LoVo (cell line): ENCODE measurements at regions not wholly inside any gene's neighbourhood (a gene's known extent, or its start where the extent isn't known, plus 50 kb on each side); places are given as distances from the start of the nearest gene placed in this dataset.
"Not testable (repeated sequence)": the region's sequence is repeated elsewhere in the genome, so short reads cannot be mapped to it uniquely, and the experiment has no call there.

ENCODE experiments used
- DNase-seq: peaks from one replicate; pipeline ENCODE4 v3.0.0-alpha.2; 2016; ENCODE audit warnings: low spot score

DNA sequence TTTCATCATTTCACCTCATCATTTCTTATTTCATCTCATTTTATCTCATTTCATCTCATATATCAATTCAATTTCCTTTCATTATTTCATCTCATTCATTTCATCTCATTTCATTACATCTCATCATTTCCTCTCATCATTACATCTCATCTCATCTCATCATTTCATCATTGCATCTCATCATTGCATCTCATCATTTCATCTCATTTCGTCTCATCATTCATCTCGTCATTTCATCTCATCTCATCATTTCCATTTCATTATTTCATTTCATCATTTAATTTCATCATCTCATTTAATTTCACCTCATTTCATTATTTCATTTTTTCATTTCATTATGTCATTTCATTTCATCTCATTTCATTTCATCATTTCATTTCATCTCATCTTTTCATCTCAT, 168.5 kb upstream of the FAM72C start:
- DNase-seq: not testable (repeated sequence)

DNA sequence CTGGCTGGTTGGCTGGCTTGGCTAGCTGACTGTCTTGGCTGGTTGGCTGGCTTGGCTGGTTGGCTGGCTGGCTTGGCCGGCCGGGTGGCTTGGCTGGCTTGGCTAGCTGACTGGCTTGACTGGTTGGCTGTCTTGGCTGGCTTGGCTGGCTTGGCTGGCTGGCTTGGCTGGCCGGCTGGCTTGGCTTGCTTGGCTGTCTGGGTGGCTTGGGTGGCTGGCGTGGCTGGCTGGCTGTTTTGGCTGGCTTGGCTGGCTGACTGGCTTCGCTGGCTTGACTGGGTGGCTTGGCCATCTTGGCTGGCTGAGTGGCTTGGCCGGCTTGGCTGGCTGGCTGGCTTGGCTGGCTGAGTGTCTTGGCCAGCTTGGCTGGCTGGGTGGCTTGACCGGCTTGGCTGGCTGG, 133.2 kb upstream of the FAM72C start:
- DNase-seq: not testable (repeated sequence)

DNA sequence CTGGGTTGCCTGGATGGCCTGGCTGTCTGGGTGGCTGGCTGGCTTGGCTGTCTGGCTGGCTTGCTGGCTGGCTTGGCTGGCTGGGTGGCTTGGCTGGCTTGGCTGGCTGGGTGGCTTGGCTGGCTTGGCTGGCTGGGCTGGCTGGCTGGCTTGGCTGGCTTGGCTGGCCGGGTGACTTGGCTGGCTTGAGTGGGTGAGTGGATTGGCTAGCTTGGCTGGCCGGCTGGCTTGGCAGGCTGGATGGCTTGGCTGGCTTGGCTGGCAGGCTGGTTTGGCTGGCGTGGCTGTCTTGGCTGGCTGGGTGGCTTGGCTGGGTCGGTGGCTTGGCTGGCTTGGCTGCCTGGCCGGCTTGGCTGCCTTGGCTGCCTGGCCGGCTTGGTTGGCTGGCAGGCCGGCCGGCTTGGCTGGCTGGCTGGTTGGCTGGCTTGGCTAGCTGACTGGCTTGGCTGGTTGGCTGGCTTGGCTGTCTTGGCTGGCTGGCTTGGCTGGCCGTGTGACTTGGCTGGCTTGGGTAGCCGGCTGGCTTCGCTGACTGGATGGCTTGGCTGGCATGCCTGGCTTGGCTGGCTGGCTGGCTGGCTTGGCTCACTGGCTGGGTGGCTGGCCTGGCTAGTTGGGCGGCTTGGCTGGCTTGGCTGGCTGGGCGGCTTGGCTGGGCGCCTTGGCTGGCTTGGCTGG, 132.4 kb upstream of the FAM72C start:
- DNase-seq: peak; percentile 0

DNA sequence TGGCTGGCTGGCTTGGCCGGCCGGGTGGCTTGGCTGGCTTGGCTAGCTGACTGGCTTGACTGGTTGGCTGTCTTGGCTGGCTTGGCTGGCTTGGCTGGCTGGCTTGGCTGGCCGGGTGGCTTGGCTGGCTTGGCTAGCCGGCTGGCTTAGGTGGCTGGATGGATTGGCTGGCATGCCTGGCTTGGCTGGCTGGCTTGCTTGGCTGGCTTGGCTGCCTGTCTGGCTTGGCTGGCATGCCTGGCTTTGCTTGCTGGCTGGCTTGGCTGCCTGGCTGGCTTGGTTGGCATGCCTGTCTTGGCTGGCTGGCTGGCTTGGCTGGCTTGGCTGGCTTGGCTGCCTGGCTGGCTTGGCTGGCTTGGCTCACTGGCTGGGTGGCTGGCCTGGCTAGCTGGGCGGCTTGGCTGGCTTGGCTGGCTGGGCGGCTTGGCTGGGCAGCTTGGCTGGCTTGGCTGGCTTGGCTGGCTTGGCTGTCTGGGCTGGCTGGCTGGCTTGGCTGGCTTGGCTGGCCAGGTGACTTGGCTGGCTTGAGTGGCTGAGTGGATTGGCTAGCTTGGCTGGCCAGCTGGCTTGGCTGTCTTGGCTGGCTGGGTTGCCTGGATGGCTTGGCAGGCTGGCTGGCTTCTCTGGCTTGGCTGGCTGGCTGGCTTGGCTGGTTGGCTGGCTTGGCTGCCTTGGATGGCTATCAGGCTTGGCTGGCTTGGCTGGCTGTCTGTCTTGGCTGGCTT, 131.5 kb upstream of the FAM72C start:
- DNase-seq: not testable (repeated sequence)

DNA sequence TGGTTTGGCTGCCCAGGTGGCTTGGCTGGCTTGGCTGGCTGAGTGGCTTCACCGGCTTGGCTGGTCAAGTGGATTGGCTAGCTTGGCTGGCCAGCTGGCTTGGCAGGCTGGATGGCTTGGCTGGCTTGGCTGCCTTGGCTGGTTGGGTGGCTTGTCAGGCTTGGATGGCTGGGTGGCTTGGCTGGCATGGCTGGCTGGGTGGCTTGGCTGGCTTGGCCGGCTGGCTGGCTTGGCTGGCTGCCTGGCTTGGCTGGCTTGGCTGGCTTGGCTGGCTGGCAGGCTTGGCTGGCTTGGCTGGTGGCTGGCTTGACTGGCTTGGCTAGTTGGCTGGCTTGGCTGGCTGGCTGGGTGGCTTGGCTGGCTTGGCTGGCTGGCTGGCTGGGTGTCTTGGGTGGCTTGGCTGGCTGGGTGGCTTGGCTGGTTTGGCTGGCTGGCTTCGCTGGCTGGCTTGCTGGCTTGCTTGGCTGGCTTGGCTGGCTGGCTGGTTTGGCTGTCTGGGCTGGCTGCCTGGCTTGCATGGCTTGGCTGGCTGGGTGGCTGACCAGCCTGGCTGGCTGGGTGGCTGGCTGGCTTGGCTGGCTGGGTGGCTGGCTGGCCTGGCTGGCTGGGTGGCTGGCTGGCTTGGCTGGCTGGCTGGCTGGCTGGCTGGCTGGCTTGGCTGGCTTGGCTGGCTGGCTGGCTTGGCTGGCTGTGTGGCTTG, 130.4 kb upstream of the FAM72C start:
- DNase-seq: not testable (repeated sequence)

DNA sequence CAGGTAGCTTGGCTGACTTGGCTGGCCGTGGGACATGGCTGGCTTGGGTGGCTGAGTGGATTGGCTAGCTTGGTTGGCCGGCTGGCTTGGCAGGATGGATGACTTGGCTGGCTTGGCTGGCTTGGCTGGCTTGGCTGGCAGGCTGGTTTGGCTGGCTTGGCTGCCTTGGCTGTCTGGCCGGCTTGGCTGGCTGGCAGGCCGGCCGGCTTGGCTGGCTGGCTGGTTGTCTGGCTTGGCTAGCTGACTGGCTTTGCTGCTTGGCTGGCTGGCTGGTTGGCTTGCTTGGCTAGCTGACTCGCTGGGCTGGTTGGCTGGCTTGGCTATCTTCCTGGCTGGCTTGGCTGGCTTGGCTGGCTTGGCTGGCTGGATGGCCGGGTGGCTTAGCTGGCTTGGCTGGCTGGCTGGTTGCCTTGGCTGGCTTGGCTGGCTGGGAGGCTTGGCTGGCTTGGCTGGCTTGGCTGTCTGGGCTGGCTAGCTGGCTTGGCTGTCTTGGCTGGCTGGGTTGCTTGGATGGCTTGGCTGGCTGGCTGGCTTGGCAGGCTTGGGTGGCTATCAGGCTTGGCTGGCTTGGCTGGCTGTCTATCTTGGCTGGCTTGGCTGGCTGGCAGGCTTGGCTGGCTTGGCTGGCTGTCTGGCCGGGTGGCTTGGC, 129.7 kb upstream of the FAM72C start:
- no peak for DNase-seq

DNA sequence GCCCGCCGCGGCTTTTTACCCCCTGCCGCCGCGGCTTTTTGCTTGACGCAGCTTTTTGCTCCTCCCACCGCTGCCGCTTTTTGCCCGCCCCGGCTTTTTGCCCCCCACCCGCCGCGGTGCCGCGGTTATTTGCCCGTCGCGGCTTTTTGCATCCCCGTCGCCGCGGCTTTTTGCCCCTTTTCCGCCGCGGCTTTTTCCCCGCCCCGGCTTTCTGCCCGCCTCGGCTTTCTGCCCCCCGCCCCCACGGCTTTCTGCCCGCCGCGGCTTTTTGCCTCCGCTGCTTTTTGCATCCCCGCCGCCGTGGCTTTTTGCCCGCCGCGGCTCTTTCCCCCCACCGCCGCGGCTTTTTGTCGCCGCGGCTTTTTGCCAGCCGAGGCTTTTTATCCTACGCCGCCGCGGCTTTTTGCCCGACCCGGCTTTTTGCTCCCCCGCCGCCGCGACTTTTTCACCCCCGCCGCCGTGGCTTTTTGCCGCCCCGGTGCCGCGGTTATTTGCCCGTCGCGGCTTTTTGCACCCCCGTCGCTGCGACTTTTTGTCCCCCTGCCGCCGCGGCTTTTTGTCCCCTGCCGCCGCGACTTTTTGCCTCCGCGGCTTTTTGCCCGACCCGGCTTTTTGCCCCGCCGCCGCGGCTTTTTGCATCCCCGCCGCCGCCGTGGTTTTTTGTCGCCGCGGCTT, 105.5 kb upstream of the FAM72C start:
- not testable (repeated sequence) for DNase-seq

DNA sequence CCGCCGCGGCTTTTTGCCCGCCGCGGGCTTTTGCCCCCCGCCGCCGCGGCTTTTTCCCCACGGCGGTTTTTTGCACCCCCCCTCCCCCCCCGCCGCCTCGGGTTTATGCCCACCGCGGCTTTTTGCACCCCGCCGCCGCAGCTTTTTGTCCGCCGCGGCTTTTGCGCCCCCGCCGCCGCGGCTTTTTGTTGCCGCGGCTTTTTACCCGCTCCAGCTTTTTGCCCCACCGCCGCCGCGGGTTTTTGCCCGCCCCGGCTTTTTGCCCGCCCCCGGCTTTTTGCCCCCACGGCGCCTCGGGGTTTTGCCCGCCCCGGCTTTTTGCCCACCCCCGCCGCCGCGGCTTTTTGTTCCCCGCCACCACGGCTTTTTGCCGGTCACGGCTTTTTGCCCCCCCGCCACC, 104.9 kb upstream of the FAM72C start:
- not testable (repeated sequence) for DNase-seq

DNA sequence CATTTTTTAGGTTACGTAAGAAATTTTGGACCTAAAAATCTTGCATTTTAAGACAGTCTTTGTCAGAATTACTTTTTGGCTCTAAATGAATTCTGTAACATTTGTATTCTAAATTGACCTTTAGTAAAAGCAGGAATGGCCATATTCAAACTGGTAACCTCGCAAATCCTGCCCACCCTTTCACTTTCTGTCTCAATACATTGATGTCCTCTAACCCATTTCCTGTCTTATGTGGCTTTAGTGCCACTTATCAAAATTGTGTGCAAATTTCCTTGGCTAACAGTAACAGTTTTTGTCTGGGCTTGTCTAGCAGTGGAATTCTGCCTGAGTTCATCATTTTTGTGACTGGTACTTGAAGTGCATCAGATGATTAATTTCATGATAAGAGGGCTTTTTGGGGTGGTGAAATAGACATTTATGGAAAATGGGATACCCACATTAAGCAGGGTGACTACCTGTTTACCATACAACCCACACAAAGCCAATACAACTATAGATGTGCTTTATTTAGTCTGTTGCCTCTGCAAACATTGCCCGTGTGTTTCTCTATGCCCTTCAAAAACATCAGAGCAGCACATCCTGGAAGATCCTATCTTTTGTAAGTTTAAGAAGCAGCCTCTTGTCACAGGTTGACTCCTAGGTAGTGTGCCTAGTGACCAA, 98.7 kb upstream of the FAM72C start:
- DNase-seq: not testable (repeated sequence)

DNA sequence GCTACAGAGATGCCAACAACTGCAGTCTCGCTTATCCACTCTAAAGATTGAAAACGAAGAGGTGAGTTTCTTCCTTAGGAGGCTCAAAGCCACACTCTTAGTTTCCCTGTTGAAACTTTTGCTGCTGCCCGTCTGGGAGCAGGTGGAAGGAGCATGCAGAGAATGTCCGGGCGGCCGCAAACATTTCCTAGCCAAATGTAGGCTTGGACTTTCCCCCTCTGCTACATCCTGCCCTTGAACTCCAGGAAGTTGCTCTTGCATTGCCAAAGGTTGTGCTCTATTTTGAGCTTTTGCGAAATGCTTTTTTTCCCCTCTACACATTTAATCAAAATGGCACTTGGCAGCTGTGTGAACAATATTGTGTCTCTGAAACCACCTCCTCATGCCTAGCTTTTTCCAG, 95.3 kb upstream of the FAM72C start:
- not testable (repeated sequence) for DNase-seq

DNA sequence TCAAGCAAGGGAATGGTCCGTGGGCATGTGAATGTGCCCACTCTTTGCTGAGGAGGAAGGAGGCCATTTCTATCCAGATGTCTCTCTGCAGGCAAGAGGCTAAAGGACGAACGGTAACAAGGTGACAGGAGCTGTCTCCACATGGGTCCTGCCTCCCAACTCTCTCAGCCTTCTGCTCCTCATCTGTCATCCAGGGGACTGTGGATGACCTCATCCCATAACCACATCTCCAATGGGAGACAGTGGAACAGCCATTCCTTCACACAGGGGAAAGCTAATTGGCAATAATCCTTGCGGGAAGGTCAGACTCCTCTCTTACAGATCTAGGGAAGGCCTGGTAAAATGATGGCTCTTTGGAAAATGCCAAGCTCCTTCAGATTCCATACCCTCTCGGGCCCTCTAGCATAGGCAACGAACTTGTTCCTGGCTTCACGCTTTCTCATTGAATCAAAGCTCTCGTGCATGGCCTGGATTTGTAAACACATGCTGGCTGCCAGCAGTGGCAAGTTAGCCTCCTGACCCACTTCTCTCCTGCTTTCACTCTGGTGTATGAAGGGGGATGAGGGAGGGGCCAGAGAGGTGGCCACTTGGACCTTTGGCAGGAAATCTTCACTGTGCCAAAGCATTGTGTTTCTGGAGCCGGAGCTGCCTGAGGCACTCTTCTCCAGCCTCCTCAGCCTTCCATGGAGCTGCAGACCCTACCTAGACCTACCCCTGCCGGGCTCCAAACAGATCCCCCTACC, 94.5 kb upstream of the FAM72C start:
- not testable (repeated sequence) for DNase-seq

DNA sequence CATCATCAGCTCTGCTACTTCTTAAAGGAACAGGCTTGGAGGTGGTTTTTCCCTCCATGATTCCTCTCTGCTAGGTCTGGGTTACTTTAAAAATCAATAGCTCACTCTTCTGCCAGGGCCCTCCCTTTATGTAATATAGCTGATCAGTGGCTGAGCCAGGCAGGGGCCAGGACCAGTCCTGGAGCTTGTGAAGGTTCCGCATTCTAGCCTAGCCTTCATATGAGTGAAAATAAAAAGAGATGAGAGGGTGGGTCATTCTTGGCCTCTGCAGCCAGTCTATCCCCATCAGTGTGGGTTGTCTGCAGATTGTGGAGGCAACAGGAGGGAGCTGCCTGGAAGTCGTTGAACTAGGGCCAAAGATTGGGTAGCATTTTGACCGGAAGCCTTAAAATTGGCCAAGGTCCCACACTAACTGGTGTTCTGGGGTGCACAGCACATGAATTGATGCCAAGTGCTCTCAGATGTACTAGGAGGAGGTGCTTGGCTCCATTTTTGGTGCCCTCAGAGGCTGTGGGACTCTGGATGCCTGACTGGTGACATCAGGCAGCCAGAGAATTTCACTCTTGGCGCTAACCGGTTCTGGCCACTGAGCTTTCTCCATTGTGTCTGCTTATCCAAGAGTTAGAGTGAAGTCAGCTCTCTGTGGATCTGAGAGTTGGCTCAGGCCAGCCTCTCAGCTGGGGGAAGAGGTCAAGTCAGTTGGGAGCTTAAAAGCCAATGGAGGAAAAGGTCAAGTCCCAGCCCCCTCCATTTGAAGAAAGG, 93.7 kb upstream of the FAM72C start:
- DNase-seq: not testable (repeated sequence)

DNA sequence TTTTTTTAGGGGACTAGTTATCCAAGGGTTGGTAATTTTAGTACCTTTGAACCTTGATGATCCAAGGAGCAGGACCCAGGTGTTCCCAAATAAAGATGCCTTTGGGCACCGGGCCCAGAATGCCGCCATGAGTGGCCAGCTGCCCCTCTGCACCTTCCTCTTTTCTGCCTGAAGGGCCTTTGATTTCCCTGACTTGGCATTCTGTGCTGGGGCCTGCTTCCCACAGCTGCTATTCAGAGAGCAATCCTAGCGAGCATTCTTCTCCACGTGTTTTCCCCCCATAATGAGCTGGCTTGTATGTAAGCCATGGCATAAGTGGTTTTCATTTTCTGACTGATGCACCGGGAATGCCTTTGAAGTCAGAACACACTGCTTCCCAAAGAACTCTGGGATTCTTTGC, 77.6 kb upstream of the FAM72C start:
- DNase-seq: not testable (repeated sequence)

DNA sequence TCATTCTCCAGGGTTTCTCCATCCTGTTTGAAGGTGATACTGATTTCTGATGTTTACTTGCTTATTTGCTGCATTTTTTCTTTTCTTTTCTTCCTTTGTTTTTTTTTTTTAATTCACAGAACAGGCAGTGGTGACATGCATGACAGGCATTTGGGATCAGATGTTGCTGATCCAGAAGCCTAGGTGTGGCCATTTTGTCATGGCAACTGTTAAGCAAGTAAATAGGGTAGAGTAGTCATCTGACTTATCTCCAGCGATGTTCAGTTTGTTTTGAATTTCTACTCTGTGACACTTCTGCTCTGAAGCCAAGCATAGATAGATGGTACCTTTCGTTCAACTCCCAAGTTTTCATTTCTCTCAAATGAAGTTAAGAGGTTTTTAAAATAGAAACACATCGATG, 74.9 kb upstream of the FAM72C start:
- not testable (repeated sequence) for DNase-seq

DNA sequence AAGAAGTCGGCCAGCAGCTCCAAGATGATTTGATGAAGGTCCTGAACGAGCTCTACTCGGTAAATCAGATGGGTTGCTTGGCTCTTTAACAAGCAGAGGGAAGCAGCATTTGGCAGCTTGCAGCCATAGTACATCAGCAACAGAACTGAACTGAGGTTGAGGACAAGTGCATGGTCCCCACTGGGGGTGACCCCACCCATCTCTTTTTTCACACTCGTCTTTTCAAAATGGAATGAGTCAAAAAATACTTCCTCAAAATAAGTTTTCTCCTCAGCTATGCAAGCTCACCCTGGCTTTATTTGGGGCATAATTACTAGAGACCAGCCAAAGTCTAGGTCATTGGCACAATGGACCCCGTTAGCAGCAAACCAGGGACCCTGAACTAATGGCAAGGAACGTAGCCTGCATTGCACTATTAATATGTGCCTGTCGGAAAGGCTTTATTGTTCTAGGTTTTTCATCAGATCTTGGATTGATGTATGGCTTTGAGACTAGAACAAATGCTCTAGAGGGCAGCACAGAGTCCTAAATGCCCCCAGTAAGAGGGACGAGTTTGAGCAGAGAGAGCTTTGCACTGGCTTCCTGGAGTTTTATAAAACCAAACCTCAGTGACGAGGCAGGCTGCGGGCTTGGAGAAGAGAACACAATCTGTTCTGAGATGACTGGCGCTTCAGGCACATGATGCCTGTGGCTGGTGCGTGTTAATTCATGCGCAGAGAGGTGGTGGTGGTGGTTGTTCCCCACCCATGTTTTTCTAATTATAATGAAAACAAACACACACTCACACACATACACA, 74.2 kb upstream of the FAM72C start:
- not testable (repeated sequence) for DNase-seq

DNA sequence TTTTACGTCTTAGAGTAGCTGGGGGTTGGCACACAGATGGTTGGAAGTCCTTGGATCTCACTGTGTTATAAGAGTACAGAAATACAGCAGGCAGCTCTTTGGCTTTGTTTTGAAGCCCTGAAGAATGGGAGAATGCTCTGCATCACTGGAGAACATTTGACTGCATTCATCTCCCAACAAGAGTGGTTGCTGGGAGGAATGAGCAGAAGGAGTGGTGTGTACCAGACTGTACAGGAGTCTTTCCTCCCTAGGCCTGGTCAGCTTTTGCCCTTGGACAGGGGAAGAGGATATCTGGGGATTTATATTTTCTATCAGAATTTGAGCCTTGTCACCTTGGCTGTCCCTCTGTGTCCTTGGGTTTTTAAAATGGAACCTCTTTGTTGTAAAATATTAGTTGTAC, 70.5 kb upstream of the FAM72C start:
- not testable (repeated sequence) for DNase-seq

DNA sequence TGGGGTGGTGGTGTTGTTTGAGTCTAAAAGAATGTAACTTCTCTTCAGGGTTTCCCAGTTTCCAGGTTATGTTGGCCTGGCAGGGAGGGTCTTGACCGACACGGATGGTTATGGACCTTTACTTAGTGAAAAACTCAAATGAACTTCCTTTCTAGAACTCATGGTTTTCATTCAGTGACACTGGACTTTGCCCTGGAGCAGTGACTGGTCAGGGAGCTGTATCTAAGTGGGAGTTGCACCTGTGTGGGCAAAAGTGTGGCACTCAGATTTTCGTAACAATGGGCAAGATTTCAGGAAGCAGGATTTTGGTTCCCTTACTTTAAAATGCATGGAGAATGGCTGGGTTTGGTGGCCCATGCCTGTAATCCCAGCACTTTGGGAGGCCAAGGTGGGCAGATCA, 68.5 kb upstream of the FAM72C start:
- DNase-seq: not testable (repeated sequence)

DNA sequence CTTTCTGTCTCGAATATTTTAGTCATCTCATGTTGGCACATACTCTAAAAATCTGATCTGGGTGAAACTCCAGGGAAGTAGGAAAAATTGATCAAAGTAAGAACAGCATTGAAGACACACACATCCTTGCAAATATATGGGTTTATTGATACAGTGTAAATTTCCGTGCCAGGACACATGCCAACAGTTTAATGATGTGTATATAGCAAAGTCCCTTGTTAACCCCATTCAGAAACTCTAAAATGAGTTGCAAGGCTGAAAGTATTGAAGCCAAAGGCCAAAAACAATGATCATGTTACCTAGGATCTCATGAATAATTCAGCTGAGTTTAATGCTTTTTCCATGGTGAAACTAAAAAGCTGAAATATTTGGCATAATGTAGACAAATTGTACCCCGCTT, 62.3 kb upstream of the FAM72C start:
- not testable (repeated sequence) for DNase-seq

DNA sequence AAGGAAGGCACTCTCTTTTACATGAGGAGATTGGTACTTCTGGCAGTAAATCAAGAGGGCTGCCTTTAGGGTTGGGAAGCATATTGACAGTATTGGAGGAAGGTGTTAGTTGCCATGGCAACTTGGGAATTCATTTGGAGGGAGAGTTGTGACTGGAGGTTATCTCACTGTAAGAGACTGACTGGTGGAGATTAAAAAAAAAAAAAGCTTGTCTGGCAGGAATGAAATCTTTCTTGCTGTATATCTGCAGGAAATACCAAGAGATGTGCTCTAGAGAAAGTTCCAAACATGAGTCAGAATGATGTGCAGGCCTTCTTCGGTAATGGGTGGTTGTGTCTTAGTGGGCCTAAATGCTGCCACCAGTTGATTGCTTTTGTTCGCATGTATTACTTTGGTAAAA, 59.8 kb upstream of the FAM72C start:
- not testable (repeated sequence) for DNase-seq
